OCI-LY3 (cell line): ENCODE measurements at regions not wholly inside any gene's neighbourhood (a gene's known extent, or its start where the extent isn't known, plus 50 kb on each side); places are given as distances from the start of the nearest gene placed in this dataset.

Source experiments
- H2AFZ ChIP-seq: fragments of 200-600, 300-600 bp; shearing (Covaris generic); 2 replicates; pipeline ENCODE4 v1.6.0; 2014; ENCODE audit warnings: antibody characterized with exemption, low read depth, low read length
- H3K27ac ChIP-seq: fragments of 200-600, 300-600 bp; sonication (generic); 2 replicates; pipeline ENCODE4 v1.5.1; 2014; ENCODE audit warnings: mild to moderate bottlenecking, low read length, moderate library complexity, mixed read lengths
- H3K27me3 ChIP-seq: fragments of 200-600, 300-600 bp; sonication (generic); 2 replicates; pipeline ENCODE4 v1.6.1; 2014; ENCODE audit warnings: low read depth, low read length, mixed read lengths
- H3K36me3 ChIP-seq: fragments of 200-600, 300-600 bp; sonication (generic); replicated peaks from 2 replicates; pipeline ENCODE3; 2014; ENCODE audit warnings: low read depth, low read length, mixed read lengths
- H3K4me1 ChIP-seq: fragments of 300-600, 200-600 bp; sonication (generic); 2 replicates; pipeline ENCODE4 v1.6.1; 2014; ENCODE audit warnings: low read length, mixed read lengths
- H3K4me2 ChIP-seq: fragments of 200-600, 300-600 bp; sonication (generic); 2 replicates; pipeline ENCODE4 v1.6.1; 2014; ENCODE audit warnings: low read length, mixed read lengths
- H3K4me3 ChIP-seq: fragments of 300-600, 200-600 bp; sonication (generic); 2 replicates; pipeline ENCODE4 v1.5.1; 2014; ENCODE audit warnings: antibody characterized with exemption, mild to moderate bottlenecking, low read length, moderate library complexity
- H3K79me2 ChIP-seq: fragments of 300-600, 200-600 bp; shearing (Covaris generic); 2 replicates; pipeline ENCODE4 v1.6.1; 2014; ENCODE audit warnings: mild to moderate bottlenecking, low read length, mixed read lengths
- H3K9ac ChIP-seq: fragments of 300-600, 200-600 bp; shearing (Covaris generic); 2 replicates; pipeline ENCODE4 v1.6.0; 2014; ENCODE audit warnings: mild to moderate bottlenecking, low read length, moderate library complexity
- H3K9me3 ChIP-seq: fragments of 200-600, 300-600 bp; shearing (Covaris generic); 2 replicates; pipeline ENCODE4 v1.6.1; 2014; ENCODE audit warnings: low read length, mixed read lengths; ENCODE audit not compliant: insufficient read depth
- H4K20me1 ChIP-seq: fragments of 200-600, 300-600 bp; sonication (generic); 2 replicates; pipeline ENCODE4 v1.6.1; 2016; ENCODE audit warnings: low read length, mixed read lengths; ENCODE audit not compliant: insufficient read depth
- CTCF ChIP-seq: fragments of 200-600, 300-600 bp; sonication (generic); IDR thresholded peaks from 2 replicates; pipeline ENCODE4 v1.5.1; 2014; ENCODE audit warnings: antibody characterized with exemption, low read length, low read depth
- EZH2phosphoT487 ChIP-seq: fragments of 200-600 bp; shearing (Covaris generic); IDR thresholded peaks from 2 replicates; pipeline ENCODE4 v1.6.1; 2018; ENCODE audit warnings: antibody characterized with exemption, mixed run types, low read depth

GRCh38 chr17:79509490-79509889, 101.4 kb downstream of the RBFOX3 start:
- Histone ChIP-seq H3K4me3 (no peak overlapping the region), H3K36me3 (no peaks in the 10 kb centered on the region), H3K27ac (no peak overlapping the region), H3K4me1 (no peaks in the 10 kb centered on the region), H3K79me2 (no peaks in the 10 kb centered on the region), H3K27me3 (no peaks in the 10 kb centered on the region), H3K4me2 (no peak overlapping the region), H3K9ac (no peak overlapping the region), H2AFZ (no peak overlapping the region), H4K20me1 (no peaks in the 10 kb centered on the region), H3K9me3 (no peaks in the 10 kb centered on the region)
- no peak for TF ChIP-seq EZH2phosphoT487
- no peak for TF ChIP-seq CTCF

- no peaks in the 10 kb centered on the region for H3K27me3 ChIP-seq
- H3K9ac ChIP-seq: no peak overlapping the region
- H2AFZ ChIP-seq: no peak overlapping the region
- no peaks in the 10 kb centered on the region for H4K20me1 ChIP-seq
- no peaks in the 10 kb centered on the region for H3K4me1 ChIP-seq
- H3K27ac ChIP-seq: no peak overlapping the region
- H3K79me2 ChIP-seq: no peaks in the 10 kb centered on the region
- no peak overlapping the region for H3K4me2 ChIP-seq
- no peak overlapping the region for H3K4me3 ChIP-seq
- H3K9me3 ChIP-seq: no peaks in the 10 kb centered on the region
- H3K36me3 ChIP-seq: no peaks in the 10 kb centered on the region
- TF ChIP-seq CTCF (no peak), EZH2phosphoT487 (no peak)
Observed at GRCh38 chr17:79509008-79509407, 101.8 kb downstream of the RBFOX3 start.

- Histone ChIP-seq H3K27ac (no peak overlapping the region), H3K27me3 (0 out of 2 replicates have a peak, but pooled peaks cover 1% of the 10 kb centered on the region), H3K79me2 (no peaks in the 10 kb centered on the region), H3K9me3 (no peaks in the 10 kb centered on the region), H3K4me2 (no peak overlapping the region), H4K20me1 (no peaks in the 10 kb centered on the region), H3K9ac (no peak overlapping the region), H2AFZ (no peak overlapping the region), H3K36me3 (no peaks in the 10 kb centered on the region), H3K4me1 (no peaks in the 10 kb centered on the region), H3K4me3 (no peak overlapping the region)
- TF ChIP-seq EZH2phosphoT487 (no peak), CTCF (no peak)
Observed at GRCh38 chr17:79508291-79508716, 102.5 kb downstream of the RBFOX3 start.

- no peaks in the 10 kb centered on the region for H3K9me3 ChIP-seq
Observed at GRCh38 chr17:79506955-79507354, 103.9 kb downstream of the RBFOX3 start.

More at GRCh38 chr17:79506955-79507354, 103.9 kb downstream of the RBFOX3 start:
- peaks cover 12% of the 10 kb centered on the region; the same call in 1 of the 2 replicates for H3K27me3 ChIP-seq
- no peaks in the 10 kb centered on the region for H3K79me2 ChIP-seq
- H3K36me3 ChIP-seq: no peaks in the 10 kb centered on the region
- H2AFZ ChIP-seq: no peak overlapping the region
- TF ChIP-seq CTCF: no peak
- TF ChIP-seq EZH2phosphoT487: no peak
- H3K4me1 ChIP-seq: no peaks in the 10 kb centered on the region
- no peak overlapping the region for H3K9ac ChIP-seq
- H3K27ac ChIP-seq: no peak overlapping the region
- H3K4me3 ChIP-seq: no peak overlapping the region
- no peaks in the 10 kb centered on the region for H4K20me1 ChIP-seq
- no peak overlapping the region for H3K4me2 ChIP-seq
